WI38 (cell line): ENCODE measurements at regions not wholly inside any gene's neighbourhood (a gene's known extent, or its start where the extent isn't known, plus 50 kb on each side); places are given as distances from the start of the nearest gene placed in this dataset.

ENCODE experiments used
- H3K4me3 ChIP-seq: 2 replicates; pipeline ENCODE4 v1.5.1; 2011; ENCODE audit warnings: low read depth, mild to moderate bottlenecking, control low read depth, low read length
- CTCF ChIP-seq: IDR thresholded peaks from 2 replicates; pipeline ENCODE4 v1.5.1; 2012; ENCODE audit warnings: low read depth, mild to moderate bottlenecking, control low read depth, low read length

DNA sequence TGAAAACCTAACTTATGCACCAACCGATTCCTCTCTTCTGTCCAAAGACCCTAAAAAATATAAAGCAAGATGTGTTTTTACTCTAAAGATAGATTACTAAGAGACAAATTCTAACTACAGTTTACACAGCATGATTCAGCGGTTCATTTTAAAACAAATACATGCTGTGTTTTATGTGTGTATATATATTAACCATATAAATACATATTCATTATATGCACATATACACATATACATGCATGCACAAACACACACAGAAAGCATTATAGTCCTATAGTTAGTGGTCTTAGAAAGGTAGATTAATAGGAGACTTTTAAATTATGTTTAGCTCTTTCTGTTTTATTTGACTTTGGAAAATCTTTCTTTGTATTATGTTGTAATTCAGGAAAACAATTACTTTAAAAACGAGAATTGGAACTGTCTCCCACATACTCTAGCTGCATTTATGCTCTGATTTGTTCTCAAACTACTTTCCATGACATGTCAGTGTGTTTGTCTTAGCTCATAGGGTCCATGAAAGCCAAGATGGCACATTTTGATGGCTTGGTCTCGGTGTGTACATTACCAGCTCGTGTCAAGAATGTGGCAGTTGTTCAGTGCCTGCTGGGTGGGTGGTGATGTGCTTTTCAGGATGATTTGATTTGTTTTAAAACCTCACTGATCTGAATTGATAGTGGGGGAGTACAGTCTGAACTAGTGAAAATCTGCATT, 548.8 kb upstream of the SALL1 start:
- no peak for TF ChIP-seq CTCF
- no peak overlapping the region for H3K4me3 ChIP-seq

DNA sequence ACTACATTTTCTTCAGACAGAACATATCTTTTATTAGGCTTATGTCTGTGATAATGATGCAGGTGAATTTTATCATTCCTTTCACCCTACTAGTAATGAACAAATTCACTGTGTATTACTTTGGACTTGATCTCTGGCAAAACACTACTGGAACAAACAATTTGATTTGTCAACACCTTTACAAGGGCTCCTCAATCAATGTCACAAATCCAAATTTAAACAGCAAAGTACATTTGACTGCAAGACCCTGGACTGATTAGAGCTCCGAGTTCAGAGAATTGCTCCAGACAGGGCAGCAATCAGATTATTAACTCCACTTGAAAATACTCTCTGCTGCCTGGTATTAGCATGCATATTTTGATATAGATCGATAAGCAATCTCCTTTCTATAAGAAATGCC, 547.6 kb upstream of the SALL1 start:
- no peak overlapping the region for H3K4me3 ChIP-seq
- TF ChIP-seq CTCF: no peak

- no peak overlapping the region for H3K4me3 ChIP-seq
- no peak for TF ChIP-seq CTCF
Observed at GRCh38 chr16:51697454-51697853, 546.4 kb upstream of the SALL1 start.

DNA sequence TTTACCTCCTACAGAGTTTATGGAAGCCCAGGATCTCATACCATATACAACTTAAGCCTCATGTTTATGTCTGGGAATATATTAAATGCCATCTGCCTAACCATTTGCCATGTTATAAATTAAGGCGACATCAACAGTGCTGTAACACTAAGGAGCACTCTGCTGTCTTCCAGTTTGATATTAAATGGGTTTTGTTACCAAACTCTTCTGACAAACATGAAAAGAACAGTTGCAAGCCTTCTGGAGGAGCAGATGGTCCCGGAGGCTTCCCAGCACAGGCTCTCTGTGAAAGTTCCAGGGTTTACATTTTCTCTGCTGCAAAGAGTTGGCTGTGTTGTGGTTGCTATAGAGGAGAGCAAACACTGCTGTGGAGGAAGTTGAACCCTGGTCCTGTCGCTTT, 545.3 kb upstream of the SALL1 start:
- TF ChIP-seq CTCF: no peak

DNA sequence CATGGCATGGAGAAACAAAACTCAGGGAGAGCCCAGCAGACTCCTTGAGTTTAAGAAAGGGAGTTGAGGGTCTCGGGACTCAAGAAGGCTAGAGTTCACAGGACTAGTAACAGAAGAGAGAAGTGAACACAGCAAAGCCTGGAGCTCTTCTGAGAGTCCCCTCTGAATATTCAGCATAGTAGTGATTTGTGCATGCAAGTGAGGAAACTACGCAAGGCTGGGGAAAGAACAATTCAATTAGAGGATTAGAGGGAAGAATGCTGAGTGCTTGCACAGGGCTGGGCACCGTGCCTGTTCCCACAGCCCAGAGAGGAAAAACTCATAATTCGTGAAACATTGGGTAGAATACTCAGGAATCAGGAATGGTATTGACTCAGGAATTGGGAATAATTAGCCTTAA, 540.0 kb upstream of the SALL1 start:
- no peak overlapping the region for H3K4me3 ChIP-seq
- TF ChIP-seq CTCF: no peak

More for the DNA sequence above, 545.3 kb upstream of the SALL1 start:
- H3K4me3 ChIP-seq: no peak overlapping the region

DNA sequence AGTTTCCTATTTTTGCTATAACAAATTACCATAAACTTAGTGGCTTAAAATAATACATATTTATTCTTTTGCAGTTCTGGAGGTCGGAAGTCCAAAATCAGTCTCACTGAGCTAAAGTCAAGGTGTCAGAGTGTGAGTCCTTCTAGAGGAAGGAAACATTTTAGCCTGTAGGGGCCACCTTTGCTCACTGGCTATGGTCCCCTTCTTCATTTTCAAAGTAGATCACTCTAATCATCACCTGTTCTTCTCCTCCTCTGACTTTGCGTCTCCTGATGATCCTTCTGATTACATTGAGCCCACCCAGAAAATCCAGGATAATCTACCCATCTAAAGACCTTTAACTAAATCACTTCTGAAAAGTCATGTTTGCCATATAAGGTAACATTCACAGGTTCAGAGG, 534.4 kb upstream of the SALL1 start:
- H3K4me3 ChIP-seq: no peak overlapping the region
- TF ChIP-seq CTCF: no peak

GRCh38 chr16:51683882-51684281, 532.8 kb upstream of the SALL1 start:
- no peak overlapping the region for H3K4me3 ChIP-seq
- no peak for TF ChIP-seq CTCF
